HUES64 (cell line): ENCODE measurements at regions not wholly inside any gene's neighbourhood (a gene's known extent, or its start where the extent isn't known, plus 50 kb on each side); places are given as distances from the start of the nearest gene placed in this dataset.

Experiments
- H3K27ac ChIP-seq: 2 replicates; pipeline ENCODE4 v1.7.0; 2013; ENCODE audit warnings: low read depth, low read length, inconsistent platforms
- H3K27me3 ChIP-seq: 2 replicates; pipeline ENCODE4 v1.6.1; 2013; ENCODE audit warnings: mild to moderate bottlenecking, low read length; ENCODE audit not compliant: insufficient read depth
- H3K36me3 ChIP-seq: 2 replicates; pipeline ENCODE4 v1.6.1; 2013; ENCODE audit warnings: mild to moderate bottlenecking, low read length; ENCODE audit not compliant: insufficient read depth
- H3K4me1 ChIP-seq: 2 replicates; pipeline ENCODE4 v1.6.1; 2013; ENCODE audit warnings: mild to moderate bottlenecking, low read length, moderate library complexity; ENCODE audit not compliant: insufficient read depth
- H3K4me3 ChIP-seq: 2 replicates; pipeline ENCODE4 v1.5.1; 2013; ENCODE audit warnings: mild to moderate bottlenecking, low read length, moderate library complexity
- H3K9ac ChIP-seq: 2 replicates; pipeline ENCODE4 v1.6.1; 2013; ENCODE audit warnings: mild to moderate bottlenecking, low read depth, low read length
- H3K9me3 ChIP-seq: 2 replicates; pipeline ENCODE4 v1.6.1; 2013; ENCODE audit warnings: low read depth, low read length; ENCODE audit not compliant: insufficient read depth
- WGBS: fragments of 150-250, 120-280 bp; methylation state at CpG from one replicate; pipeline ENCODE4 v1.1.7; 2013; ENCODE audit warnings: missing lambda C conversion rate; 5-methylcytosine and 5-hydroxymethylcytosine counted together

DNA sequence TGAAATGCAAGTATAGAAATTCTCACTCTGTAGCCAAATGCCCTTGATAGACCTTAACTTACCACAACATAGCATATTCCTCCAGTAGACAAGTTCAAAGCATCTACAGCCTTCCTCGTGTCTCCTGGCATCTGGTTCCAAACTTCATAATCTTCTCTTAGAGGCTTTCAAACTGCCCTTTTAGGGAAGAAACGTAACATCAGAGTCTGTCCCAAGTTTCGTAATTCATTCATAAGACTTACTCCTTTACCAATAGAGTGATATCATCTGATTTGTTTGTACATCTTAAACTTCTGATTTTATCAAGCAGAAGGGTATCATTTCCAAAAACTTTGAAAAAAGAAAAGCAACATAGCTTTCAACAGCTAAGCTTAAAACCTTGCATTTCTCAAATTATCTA is 137.4 kb downstream of the SPRY2 start:
- 87% methylated on average over 3 of the region's 3 CpGs for WGBS
- Histone ChIP-seq H3K27ac (no peak overlapping the region), H3K9me3 (no peaks in the 10 kb centered on the region), H3K4me1 (peaks cover 3% of the 10 kb centered on the region; the same call in 1 of the 2 replicates), H3K9ac (no peak overlapping the region), H3K27me3 (no peaks in the 10 kb centered on the region), H3K4me3 (no peak overlapping the region), H3K36me3 (no peaks in the 10 kb centered on the region)

DNA sequence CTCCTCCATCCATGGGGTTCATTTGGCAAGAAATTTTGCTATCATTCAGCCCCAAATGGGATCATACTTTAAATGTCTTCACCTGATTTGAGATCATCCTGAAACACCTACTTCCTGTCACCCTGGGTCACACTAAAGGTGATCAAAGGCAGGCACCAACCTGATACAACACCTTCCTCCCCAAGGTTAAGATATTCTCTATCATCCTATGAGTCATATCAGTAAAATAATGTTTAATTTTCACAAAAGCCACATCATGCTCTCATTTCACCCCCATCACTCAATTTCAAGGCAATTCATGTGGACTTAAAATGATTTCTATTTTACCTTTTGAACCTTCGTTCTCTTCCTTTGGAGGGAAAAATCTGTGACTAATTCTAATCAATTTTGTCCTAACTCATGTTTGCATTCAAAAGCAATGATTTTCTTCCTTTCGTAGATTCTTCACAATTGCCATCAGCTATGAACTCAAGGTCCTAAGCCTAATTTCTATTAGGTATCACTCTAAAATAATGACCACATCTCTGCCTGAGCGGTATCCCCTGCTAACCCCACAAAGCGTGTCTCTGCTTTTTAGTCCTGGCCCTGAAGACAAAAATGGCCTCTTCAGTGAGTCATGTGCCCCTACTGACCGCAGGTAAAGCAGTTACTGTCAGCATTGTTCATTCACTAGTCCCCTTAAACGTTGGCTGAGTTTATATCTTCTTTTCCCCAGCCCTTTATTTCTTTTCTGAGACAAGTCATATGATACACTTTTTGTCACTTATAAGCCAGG is 139.0 kb downstream of the SPRY2 start:
- H3K27ac ChIP-seq: no peak overlapping the region
- no peak overlapping the region for H3K4me3 ChIP-seq
- H3K9me3 ChIP-seq: no peaks in the 10 kb centered on the region
- H3K9ac ChIP-seq: no peak overlapping the region
- H3K36me3 ChIP-seq: no peaks in the 10 kb centered on the region
- WGBS: 89% methylated on average over 6 of the region's 6 CpGs
- peaks cover 3% of the 10 kb centered on the region; the same call in 1 of the 2 replicates for H3K4me1 ChIP-seq
- H3K27me3 ChIP-seq: no peaks in the 10 kb centered on the region

DNA sequence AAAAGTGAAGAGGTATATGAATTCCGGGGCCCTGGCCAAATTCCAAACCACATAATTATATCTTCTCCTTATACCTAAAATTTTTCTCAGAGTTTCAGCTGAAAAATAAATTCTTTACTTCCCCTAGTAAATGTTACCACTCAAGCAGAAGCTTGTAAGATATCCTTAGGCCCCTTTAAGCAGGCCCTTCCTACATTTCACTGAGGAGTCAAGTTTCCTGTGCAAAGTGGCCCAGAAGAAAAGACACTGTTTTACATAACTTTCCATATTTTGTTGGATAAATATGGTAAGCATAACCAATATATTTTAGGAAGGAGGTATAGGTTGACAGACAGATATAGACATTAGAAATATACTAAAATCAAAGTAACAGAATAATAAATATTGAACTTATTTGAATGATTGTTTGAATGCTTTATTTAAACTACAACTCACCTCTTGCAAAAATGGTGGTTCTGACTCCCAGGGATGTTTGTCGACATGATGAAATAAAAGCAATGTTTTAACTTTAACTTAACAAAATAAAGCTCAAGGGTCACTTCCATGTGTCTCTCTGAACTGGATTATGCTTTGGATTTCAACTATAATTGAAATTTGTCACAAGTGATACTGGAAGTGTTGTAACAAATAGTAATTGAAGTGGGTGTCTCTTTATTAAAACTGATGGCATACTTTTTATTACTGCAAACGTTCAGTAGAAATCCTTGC is 141.2 kb downstream of the SPRY2 start:
- Histone ChIP-seq H3K4me3 (no peak overlapping the region), H3K27ac (no peak overlapping the region), H3K9me3 (no peaks in the 10 kb centered on the region), H3K4me1 (peaks cover 3% of the 10 kb centered on the region; the same call in 1 of the 2 replicates), H3K36me3 (no peaks in the 10 kb centered on the region), H3K9ac (no peak overlapping the region), H3K27me3 (no peaks in the 10 kb centered on the region)
- WGBS: 93% methylated on average over 1 of the region's 3 CpGs

DNA sequence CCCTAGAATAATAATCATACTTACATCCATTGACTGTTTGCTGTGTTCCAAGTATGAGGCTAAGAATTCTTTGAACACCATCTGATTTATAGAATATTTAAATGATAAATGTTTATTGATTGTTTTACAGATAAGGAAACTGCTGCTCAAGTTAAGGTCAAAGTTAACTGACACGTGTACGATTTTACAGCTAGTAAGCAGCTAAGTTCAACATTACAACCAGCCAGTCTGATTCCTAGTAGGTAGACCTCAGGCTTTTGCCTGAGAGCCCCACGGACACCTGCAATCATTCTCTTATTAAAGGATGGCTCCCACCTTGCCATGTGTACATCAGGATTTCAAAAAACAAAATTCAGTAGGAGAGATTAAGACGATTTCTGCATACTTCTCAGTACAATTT is 141.9 kb downstream of the SPRY2 start:
- Histone ChIP-seq H3K4me3 (no peak overlapping the region), H3K36me3 (no peaks in the 10 kb centered on the region)
- 89% methylated on average over 4 of the region's 4 CpGs for WGBS

DNA sequence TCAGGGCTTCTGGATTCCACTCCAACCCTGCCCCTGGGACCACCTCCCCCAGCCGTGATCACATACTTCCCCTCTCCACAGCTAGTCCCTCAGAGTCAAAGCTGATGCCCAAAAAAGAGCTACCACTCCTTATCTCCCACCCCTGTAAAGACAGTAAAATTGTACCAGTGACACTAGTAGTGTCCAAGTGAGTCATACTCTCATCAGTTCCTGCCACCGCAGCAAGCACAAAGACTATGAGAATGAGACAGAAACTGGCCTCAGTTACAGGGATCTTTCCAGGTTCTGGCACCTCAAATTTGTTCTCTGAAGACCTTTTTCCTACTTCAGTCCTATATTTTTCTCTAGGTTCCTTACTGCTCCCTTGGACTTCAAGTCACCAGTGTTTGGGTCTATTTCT is 144.2 kb downstream of the SPRY2 start:
- Histone ChIP-seq H3K9me3 (no peaks in the 10 kb centered on the region), H3K4me3 (no peak overlapping the region), H3K27ac (no peak overlapping the region), H3K27me3 (no peaks in the 10 kb centered on the region), H3K4me1 (peaks cover 5% of the 10 kb centered on the region; the same call in 1 of the 2 replicates), H3K36me3 (no peaks in the 10 kb centered on the region), H3K9ac (no peak overlapping the region)
- WGBS: 88% methylated on average over 2 of the region's 2 CpGs

More for the DNA sequence above, 141.9 kb downstream of the SPRY2 start:
- Histone ChIP-seq H3K27ac (no peak overlapping the region), H3K4me1 (peaks cover 3% of the 10 kb centered on the region; the same call in 1 of the 2 replicates), H3K27me3 (no peaks in the 10 kb centered on the region), H3K9ac (no peak overlapping the region), H3K9me3 (no peaks in the 10 kb centered on the region)

DNA sequence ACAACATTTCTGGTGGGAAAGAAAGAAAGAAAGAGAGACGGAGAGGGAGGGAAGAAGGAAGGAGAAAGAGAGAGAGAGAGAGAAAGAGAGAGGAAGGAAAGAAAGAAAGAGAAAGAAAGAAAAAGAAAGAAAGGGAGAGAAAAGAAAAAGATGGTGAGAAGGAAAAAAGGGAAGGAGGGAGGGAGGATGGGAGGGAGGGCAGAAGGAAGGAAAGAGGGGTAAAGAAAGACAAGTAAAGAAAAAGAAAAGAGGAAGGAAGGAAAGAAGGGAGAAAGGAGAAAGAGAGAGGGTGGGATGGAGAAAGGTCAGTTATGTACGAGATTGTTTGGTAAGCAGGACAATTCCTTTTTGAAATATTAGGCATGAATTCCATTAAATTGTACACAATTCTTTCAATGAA is 145.3 kb downstream of the SPRY2 start:
- Histone ChIP-seq H3K4me1 (peaks cover 10% of the 10 kb centered on the region; the same call in 1 of the 2 replicates), H3K9ac (no peak overlapping the region), H3K36me3 (no peaks in the 10 kb centered on the region), H3K9me3 (no peaks in the 10 kb centered on the region), H3K27ac (no peak overlapping the region), H3K27me3 (no peaks in the 10 kb centered on the region), H3K4me3 (no peak overlapping the region)
- 97% methylated on average over 2 of the region's 2 CpGs for WGBS

DNA sequence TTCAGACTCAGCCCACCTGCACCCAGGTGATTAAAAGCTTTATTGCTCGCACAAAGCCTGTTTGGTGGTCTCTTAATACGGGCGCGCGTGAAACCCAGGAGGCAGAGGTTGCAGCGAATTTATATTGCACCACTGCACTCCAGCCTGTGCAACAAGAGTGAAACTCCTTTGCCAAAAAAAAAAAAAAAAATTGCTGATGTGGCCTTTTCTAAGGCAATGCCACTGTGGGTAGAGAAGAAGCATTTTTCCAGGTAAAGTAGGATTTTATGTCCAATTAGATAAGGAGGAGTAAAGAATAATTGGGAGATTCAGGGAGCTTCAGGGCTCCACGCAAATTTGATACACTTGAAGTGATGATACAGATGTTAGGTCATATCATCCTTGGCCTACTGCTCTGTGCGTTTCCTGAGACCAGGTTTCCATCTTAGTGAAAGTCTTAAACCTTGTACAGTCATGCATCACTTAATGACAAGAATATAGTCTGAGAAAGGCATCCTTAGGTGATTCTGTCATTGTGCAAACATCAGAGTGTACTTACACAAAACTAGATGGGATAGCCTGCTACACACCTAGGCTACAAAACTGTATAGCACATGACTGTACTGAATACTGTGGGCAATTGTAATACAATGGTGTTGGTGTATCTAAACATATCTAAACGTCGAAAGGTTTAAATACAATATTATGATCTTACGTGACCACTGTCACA is 150.9 kb downstream of the SPRY2 start:
- Histone ChIP-seq H3K9ac (no peak overlapping the region), H3K4me1 (0 out of 2 replicates have a peak, but pooled peaks cover 7% of the 10 kb centered on the region), H3K4me3 (no peak overlapping the region), H3K9me3 (no peaks in the 10 kb centered on the region), H3K27me3 (no peaks in the 10 kb centered on the region), H3K36me3 (no peaks in the 10 kb centered on the region), H3K27ac (no peak overlapping the region)
- 87% methylated on average over 11 of the region's 11 CpGs for WGBS

DNA sequence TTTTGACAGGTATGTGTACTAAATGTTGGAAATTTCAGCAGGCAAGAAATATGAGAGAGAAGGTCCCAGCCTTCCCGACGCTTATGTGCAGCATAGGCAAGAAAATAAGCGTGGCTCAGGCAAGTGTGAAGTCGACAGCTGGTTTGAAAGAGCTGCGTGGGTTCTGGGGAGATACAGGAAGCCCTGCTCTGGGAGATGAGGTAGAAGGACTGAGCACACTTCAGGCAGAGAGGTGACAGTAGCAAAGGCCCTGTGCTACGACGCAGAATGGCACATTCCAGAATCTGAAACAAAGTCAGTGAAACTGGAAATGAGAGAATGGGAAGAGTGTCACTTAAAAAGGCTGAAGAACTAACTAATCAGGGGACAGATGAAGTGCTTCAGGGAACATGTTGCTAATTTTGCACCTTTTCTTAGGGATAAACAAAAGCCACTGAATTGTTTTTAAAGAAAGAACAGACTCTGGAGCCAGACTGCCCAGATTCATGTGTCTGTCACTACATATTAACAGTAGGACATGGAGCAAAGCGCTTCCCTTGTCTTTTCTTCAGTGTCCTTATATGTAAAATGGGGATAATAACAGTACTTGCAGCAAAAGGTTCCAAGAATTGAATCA is 160.1 kb downstream of the SPRY2 start:
- Histone ChIP-seq H3K4me1 (peaks cover 37% of the 10 kb centered on the region), H3K4me3 (no peak overlapping the region), H3K9me3 (peaks cover 4% of the 10 kb centered on the region; the same call in 1 of the 2 replicates), H3K27me3 (no peaks in the 10 kb centered on the region), H3K27ac (no peak overlapping the region), H3K36me3 (no peaks in the 10 kb centered on the region), H3K9ac (no peak overlapping the region)
- 83% methylated on average over 8 of the region's 8 CpGs for WGBS

DNA sequence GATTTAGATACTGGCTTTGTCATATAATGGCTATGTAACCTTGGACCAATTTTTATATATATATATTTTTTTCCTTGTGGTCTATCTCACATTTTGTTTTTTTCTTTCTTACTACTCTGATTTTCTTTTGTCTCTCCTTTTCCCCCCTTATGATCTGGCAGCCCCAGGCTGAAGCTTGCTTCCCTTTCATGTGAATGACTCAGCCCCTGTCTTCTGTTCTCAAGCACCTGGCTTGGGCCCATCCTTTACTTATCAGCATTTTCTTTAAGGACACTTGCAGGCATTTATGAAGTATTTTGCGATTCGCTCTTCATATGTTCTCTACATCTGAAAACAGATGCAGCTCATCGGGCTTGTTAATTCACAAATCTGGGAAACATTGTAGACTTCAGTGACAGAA is 163.6 kb downstream of the SPRY2 start:
- WGBS: 75% methylated on average over 3 of the region's 3 CpGs
- Histone ChIP-seq H3K4me1 (peaks cover 29% of the 10 kb centered on the region), H3K36me3 (no peaks in the 10 kb centered on the region), H3K27me3 (no peaks in the 10 kb centered on the region), H3K4me3 (no peak overlapping the region), H3K9ac (no peak overlapping the region), H3K9me3 (no peaks in the 10 kb centered on the region), H3K27ac (no peak overlapping the region)

DNA sequence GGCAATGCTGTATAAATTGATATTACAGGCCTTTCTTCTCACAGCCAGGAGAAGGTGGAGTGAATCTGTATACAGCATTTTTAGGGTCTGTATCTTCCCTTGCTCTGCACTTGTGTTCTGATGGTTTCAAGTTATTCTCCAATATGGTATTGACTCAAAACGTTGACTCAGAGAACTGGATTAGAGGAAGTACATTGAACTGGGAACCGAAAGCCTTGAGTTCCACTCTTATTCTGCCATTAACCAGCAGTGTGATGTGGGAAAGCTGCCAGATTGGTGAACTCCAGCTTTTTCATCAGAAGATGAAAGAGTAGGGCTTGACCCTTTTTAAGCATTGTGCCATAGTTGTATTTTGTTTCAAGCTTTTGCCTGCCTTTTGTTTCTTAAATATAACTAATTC is 167.7 kb downstream of the SPRY2 start:
- Histone ChIP-seq H3K9ac (no peak overlapping the region), H3K27ac (no peak overlapping the region), H3K4me3 (no peak overlapping the region), H3K36me3 (no peaks in the 10 kb centered on the region), H3K9me3 (no peaks in the 10 kb centered on the region), H3K4me1 (peaks cover 11% of the 10 kb centered on the region), H3K27me3 (no peaks in the 10 kb centered on the region)
- WGBS: 79% methylated on average over 2 of the region's 2 CpGs

DNA sequence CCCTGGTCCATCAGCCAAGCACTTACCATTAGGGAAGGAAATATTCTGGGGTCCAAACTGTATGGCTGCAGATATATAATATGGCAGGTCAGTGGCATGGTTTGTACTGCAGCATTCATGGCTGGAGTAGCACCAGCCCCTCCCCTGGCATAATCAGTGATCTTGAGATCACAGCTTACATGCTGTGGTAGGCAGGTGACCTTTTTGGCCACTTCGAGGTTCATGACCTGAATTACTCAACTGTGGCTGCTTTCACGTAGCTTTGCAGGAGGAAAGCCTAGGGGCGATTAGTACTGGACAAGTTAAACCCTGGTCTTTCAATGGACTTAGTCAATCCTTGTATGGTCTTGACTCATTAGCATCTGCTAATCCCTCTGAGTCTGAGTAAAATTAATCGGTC is 169.8 kb downstream of the SPRY2 start:
- WGBS: 91% methylated on average over 4 of the region's 4 CpGs
- H3K9ac ChIP-seq: no peak overlapping the region
- H3K27me3 ChIP-seq: no peaks in the 10 kb centered on the region
- H3K36me3 ChIP-seq: no peaks in the 10 kb centered on the region
- H3K9me3 ChIP-seq: no peaks in the 10 kb centered on the region
- no peak overlapping the region for H3K27ac ChIP-seq
- H3K4me3 ChIP-seq: no peak overlapping the region
- H3K4me1 ChIP-seq: no peaks in the 10 kb centered on the region
